ENCODE measurements at regions not wholly inside any gene's neighbourhood (a gene's known extent, or its start where the extent isn't known, plus 50 kb on each side); places are given as distances from the start of the nearest gene placed in this dataset.

DNA sequence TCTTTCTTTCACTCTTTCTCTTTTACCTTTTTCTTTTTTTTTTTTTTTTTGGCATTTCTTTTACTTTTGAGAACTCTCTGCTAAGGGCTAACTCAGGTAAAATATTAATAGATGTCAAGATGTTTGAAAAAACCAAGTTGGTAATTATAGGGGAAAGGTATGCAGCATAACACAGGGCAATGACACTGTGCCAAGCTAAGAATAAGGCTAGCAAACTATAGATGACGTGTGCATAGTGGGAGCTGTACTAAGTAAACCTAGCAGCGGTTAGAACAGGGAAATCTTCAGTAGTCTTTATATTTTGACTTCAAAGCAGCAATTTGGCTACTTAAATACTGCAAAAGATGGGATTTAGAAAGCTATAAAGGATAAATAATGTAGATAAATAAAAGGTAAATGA, 415.4 kb upstream of the RGPD4 start:
- Histone ChIP-seq H3K27ac (no peak overlapping the region), H3K27me3 (no peaks in the 10 kb centered on the region), H3K36me3 (no peaks in the 10 kb centered on the region), H3K4me3 (no peak overlapping the region), H3K9me3 (no peaks in the 10 kb centered on the region), H3K4me1 (no peaks in the 10 kb centered on the region)
- DNase-seq (ENCODE audit: low spot score in 2 of 2) = no peak
- no peak for TF ChIP-seq POLR2AphosphoS5 (IDR thresholded peaks at IDR 0.05)
- TF ChIP-seq, protein P1, sequence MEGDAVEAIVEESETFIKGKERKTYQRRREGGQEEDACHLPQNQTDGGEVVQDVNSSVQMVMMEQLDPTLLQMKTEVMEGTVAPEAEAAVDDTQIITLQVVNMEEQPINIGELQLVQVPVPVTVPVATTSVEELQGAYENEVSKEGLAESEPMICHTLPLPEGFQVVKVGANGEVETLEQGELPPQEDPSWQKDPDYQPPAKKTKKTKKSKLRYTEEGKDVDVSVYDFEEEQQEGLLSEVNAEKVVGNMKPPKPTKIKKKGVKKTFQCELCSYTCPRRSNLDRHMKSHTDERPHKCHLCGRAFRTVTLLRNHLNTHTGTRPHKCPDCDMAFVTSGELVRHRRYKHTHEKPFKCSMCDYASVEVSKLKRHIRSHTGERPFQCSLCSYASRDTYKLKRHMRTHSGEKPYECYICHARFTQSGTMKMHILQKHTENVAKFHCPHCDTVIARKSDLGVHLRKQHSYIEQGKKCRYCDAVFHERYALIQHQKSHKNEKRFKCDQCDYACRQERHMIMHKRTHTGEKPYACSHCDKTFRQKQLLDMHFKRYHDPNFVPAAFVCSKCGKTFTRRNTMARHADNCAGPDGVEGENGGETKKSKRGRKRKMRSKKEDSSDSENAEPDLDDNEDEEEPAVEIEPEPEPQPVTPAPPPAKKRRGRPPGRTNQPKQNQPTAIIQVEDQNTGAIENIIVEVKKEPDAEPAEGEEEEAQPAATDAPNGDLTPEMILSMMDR (IDR thresholded peaks at IDR 0.05) = no peak
- no peak for TF ChIP-seq POLR2A (IDR thresholded peaks at IDR 0.05)
- intact Hi-C loops (cut with DNase I; ENCODE audit: low total_unique reads) = no loop called here

DNA sequence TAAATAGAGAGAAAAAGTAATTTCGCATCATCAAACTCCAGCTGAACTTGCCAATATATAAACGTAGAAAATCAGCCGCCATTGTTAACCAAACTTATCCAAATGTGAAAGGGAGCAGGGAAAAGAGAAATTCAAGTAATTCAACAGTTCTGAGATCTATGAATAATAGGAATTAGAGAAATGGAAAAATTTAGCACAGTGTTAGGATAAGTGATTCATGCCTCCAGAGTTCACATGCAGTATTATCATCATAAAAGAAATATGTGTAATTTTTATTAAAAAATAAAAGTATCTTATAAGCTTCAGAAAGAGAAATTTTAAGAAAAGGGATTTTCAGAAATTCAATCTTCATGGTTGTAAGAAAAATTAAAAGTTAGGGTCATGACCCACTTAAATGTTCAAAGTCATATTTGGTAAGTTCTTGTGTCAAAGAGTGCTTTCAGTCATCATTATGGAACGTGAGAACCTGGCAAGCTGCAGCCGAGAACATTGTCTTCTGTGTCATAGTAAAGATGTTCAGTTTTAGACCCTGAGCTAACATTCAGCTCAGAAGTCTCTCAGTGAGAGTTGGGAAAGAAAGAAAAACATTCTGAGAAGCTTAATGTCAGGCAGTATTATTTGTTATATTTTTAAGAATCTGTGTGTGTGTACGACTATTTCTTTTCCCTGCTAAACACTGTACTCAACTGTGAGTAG, 414.3 kb upstream of the RGPD4 start:
- Histone ChIP-seq H3K36me3 (no peaks in the 10 kb centered on the region), H3K9me3 (no peaks in the 10 kb centered on the region), H3K4me1 (no peaks in the 10 kb centered on the region), H3K4me3 (no peak overlapping the region), H3K27me3 (no peaks in the 10 kb centered on the region), H3K27ac (no peak overlapping the region)
- no peak for DNase-seq (ENCODE audit: low spot score in 2 of 2)
- intact Hi-C loops (cut with DNase I; ENCODE audit: low total_unique reads) = no loop called here
- TF ChIP-seq, protein P1 (IDR thresholded peaks at IDR 0.05) = no peak
- no peak for TF ChIP-seq POLR2A (IDR thresholded peaks at IDR 0.05)
- TF ChIP-seq POLR2AphosphoS5 (IDR thresholded peaks at IDR 0.05) = no peak

DNA sequence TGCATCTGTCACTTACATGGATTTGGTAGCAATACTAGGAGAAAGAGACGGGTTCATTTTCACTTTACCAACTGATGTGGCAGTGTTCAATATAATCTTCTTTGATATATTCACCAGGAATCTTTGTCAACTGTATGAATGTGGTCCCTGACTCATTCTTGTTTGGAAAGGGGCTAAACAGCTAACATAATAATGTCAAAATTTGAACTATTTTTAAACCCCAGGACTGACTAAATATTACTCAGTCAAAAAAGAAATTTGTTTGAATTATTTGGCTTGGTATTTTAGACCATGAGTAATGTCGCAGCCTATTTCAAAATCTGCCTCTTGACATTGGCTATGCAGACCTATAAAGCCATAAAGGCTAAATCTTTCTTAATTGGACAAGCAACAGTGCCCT, 413.7 kb upstream of the RGPD4 start:
- no peak for TF ChIP-seq POLR2A (IDR thresholded peaks at IDR 0.05)
- TF ChIP-seq, protein P1 (IDR thresholded peaks at IDR 0.05) = no peak
- TF ChIP-seq POLR2AphosphoS5 (IDR thresholded peaks at IDR 0.05) = no peak
- Histone ChIP-seq H3K9me3 (no peaks in the 10 kb centered on the region), H3K4me1 (no peaks in the 10 kb centered on the region), H3K27ac (no peak overlapping the region), H3K27me3 (no peaks in the 10 kb centered on the region), H3K36me3 (no peaks in the 10 kb centered on the region), H3K4me3 (no peak overlapping the region)
- intact Hi-C loops (cut with DNase I; ENCODE audit: low total_unique reads) = no loop called here
- no peak for DNase-seq (ENCODE audit: low spot score in 2 of 2)

DNA sequence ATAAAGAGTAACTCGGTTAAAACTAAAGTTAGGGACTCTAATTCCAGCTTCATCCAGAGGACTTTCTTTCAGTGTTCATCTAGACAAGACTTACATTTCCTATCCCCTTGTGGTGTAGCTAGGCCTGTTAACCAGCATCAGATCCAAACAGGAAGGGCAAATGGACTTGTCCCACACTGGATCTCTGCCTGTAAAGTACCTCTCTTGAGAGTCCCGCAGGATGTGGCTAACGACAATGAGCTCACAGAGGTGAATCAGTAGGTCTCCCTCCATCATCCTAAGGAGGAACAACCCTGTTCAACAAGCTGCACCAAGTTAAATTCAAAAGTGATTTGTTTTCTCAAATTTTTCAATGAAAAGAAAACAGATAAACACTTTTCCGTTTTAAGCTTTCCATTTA, 412.3 kb upstream of the RGPD4 start:
- intact Hi-C loops (cut with DNase I; ENCODE audit: low total_unique reads) = no loop called here
- no peak for DNase-seq (ENCODE audit: low spot score in 2 of 2)
- no peaks in the 10 kb centered on the region for H3K36me3 ChIP-seq
- no peaks in the 10 kb centered on the region for H3K27me3 ChIP-seq
- TF ChIP-seq POLR2AphosphoS5 (IDR thresholded peaks at IDR 0.05) = no peak
- TF ChIP-seq, protein P1 (IDR thresholded peaks at IDR 0.05) = no peak
- TF ChIP-seq POLR2A (IDR thresholded peaks at IDR 0.05) = no peak
- no peak overlapping the region for H3K4me3 ChIP-seq
- H3K4me1 ChIP-seq = no peaks in the 10 kb centered on the region
- no peaks in the 10 kb centered on the region for H3K9me3 ChIP-seq
- no peak overlapping the region for H3K27ac ChIP-seq

DNA sequence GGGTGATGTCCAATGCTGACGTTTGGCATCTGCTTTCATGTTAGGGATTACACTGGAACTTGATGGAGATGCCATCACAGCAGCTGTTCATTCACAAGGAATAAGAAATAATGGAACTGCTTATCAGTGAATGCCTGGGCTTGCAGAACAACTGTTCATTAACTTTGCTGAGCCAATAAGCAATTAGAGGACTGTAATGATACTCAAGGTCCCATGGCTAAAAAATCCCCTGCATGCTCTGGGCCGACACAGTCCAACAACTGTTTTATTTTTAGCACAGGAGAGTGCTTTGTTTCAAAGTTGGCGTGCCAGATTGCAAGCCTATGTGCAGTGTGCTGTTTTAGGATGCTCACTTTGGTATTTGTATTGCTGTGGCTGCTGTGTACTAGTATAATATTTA, 408.0 kb upstream of the RGPD4 start:
- Histone ChIP-seq H3K4me1 (no peaks in the 10 kb centered on the region), H3K27ac (no peak overlapping the region), H3K4me3 (no peak overlapping the region), H3K36me3 (no peaks in the 10 kb centered on the region), H3K27me3 (no peaks in the 10 kb centered on the region), H3K9me3 (no peaks in the 10 kb centered on the region)
- DNase-seq (ENCODE audit: low spot score in 2 of 2) = no peak
- TF ChIP-seq POLR2A (IDR thresholded peaks at IDR 0.05) = no peak
- TF ChIP-seq, protein P1 (IDR thresholded peaks at IDR 0.05) = no peak
- no peak for TF ChIP-seq POLR2AphosphoS5 (IDR thresholded peaks at IDR 0.05)
- intact Hi-C loops (cut with DNase I; ENCODE audit: low total_unique reads) = no loop called here
